HG03378 (cell line): ENCODE measurements at regions not wholly inside any gene's neighbourhood (a gene's known extent, or its start where the extent isn't known, plus 50 kb on each side); places are given as distances from the start of the nearest gene placed in this dataset.

ENCODE experiments used
- ATAC-seq: cut with Tn5 transposase; IDR thresholded peaks from one replicate; pipeline ENCODE4 v1.9.1; 2021; ENCODE audit warnings: mild to moderate bottlenecking, moderate library complexity; ENCODE audit not compliant: unreplicated experiment

GRCh38 chr4:160872491-160872890, 1291.3 kb downstream of the FSTL5 start:
- ATAC-seq = no peak

- ATAC-seq = no peak
Observed at GRCh38 chr4:160877087-160877790, 1286.6 kb downstream of the FSTL5 start.

GRCh38 chr4:160880180-160880579, 1283.6 kb downstream of the FSTL5 start:
- ATAC-seq = no peak

GRCh38 chr4:160887668-160888067, 1276.1 kb downstream of the FSTL5 start:
- no peak for ATAC-seq

- no peak for ATAC-seq
Observed at GRCh38 chr4:160894128-160894527, 1269.7 kb downstream of the FSTL5 start.

GRCh38 chr4:160894809-160895208, 1269.0 kb downstream of the FSTL5 start:
- no peak for ATAC-seq

GRCh38 chr4:160927311-160927710, 1236.5 kb downstream of the FSTL5 start:
- ATAC-seq = no peak

- no peak for ATAC-seq
Observed at GRCh38 chr4:160928482-160928881, 1235.3 kb downstream of the FSTL5 start.

GRCh38 chr4:160947653-160948052, 1216.1 kb downstream of the FSTL5 start:
- ATAC-seq = no peak

GRCh38 chr4:160956875-160957274, 1206.9 kb downstream of the FSTL5 start:
- ATAC-seq = no peak

GRCh38 chr4:160969925-160970324, 1193.9 kb downstream of the FSTL5 start:
- no peak for ATAC-seq

- ATAC-seq = no peak
Observed at GRCh38 chr4:160980091-160980490, 1183.7 kb downstream of the FSTL5 start.

GRCh38 chr4:160981083-160981482, 1182.7 kb downstream of the FSTL5 start:
- ATAC-seq = no peak

- ATAC-seq = no peak
Observed at GRCh38 chr4:160983035-160983434, 1180.8 kb downstream of the FSTL5 start.

- ATAC-seq = no peak
Observed at GRCh38 chr4:161002386-161002785, 1161.4 kb downstream of the FSTL5 start.

GRCh38 chr4:161003418-161004057, 1160.3 kb downstream of the FSTL5 start:
- ATAC-seq = no peak

- no peak for ATAC-seq
Observed at GRCh38 chr4:161005746-161006145, 1158.1 kb downstream of the FSTL5 start.

- ATAC-seq = no peak
Observed at GRCh38 chr4:161008527-161008926, 1155.3 kb downstream of the FSTL5 start.

GRCh38 chr4:161010227-161010626, 1153.6 kb downstream of the FSTL5 start:
- ATAC-seq = no peak
